Activated CD4-positive, alpha-beta T cell treated with anti-CD3 and anti-CD28 coated beads, Interleukin-2, amount 50 U/mL, for 48 hours (primary cell): ENCODE measurements at regions not wholly inside any gene's neighbourhood (a gene's known extent, or its start where the extent isn't known, plus 50 kb on each side); places are given as distances from the start of the nearest gene placed in this dataset.

Experiments
- DNase-seq, 2 experiments: peaks; one replicate each; pipeline ENCODE4 v3.0.0-alpha.2; 2020

GRCh38 chr5:173808079-173808808, 79.9 kb upstream of the CPEB4 start:
- DNase-seq = no peak

- no peak for DNase-seq
Observed at GRCh38 chr5:173809014-173809413, 79.1 kb upstream of the CPEB4 start.

GRCh38 chr5:173812811-173813550, 75.2 kb upstream of the CPEB4 start:
- no peak for DNase-seq

DNA sequence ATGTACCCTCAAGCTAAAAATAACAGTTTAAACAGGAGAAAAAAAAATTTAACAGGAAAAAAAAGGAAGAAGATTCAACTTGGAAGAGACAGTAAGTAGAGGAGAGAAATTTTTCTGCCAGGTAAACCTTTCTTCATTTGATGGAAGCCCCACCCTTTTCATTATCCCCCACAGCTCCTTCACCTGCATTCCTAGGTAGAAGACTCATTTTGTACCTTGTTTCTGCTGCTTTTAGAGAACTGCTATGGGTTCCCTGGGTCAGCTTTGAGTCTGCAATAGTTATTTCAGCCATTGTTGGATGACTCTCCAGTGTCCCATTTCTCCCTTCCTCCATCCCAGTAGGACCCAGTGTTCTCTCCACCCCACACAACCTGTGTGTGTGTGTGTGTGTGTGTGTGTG, 74.1 kb upstream of the CPEB4 start:
- DNase-seq = no peak

GRCh38 chr5:173815571-173815970, 72.6 kb upstream of the CPEB4 start:
- DNase-seq = no peak

GRCh38 chr5:173816728-173817127, 71.4 kb upstream of the CPEB4 start:
- no peak for DNase-seq

DNA sequence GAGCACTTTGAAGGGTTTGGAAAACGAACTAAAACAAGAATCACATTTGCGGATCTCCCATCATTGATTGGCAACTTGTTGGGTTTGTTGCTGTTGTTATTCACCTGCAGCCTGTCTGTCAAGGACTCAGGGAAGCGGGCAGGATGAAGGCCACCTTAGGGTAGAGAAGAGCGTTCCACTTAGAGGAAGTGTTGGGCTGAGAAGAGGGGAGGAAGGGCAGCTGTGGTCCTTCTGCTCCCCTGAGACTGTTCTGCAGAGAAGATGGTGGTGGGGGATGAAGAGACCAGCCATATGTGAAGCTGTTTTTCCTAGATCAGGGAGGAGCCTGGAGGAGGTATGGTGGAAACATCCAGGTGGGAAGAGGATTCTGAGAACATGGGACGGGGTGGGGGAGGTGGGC, 70.6 kb upstream of the CPEB4 start:
- no peak for DNase-seq

DNA sequence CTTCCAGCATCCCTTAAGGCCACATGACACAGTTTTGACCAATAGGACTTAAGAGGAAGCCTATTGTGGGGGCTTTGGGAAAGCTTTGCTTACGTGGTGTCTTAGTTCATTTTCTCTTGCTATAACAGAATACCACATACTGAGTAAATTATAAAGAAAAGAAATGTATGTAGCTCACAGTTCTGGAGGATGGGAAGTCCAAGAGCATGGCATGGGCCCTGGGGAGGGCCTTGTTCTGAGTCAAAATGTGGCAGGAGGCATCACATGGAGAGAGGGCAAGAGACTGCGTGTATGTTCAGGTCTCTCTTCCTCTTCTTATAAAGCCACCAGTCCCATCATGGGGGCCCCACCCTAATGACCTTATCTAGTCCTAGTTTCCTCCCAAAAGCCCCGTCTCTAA, 68.6 kb upstream of the CPEB4 start:
- DNase-seq = no peak

- no peak for DNase-seq
Observed at GRCh38 chr5:173823274-173823644, 64.9 kb upstream of the CPEB4 start.

DNA sequence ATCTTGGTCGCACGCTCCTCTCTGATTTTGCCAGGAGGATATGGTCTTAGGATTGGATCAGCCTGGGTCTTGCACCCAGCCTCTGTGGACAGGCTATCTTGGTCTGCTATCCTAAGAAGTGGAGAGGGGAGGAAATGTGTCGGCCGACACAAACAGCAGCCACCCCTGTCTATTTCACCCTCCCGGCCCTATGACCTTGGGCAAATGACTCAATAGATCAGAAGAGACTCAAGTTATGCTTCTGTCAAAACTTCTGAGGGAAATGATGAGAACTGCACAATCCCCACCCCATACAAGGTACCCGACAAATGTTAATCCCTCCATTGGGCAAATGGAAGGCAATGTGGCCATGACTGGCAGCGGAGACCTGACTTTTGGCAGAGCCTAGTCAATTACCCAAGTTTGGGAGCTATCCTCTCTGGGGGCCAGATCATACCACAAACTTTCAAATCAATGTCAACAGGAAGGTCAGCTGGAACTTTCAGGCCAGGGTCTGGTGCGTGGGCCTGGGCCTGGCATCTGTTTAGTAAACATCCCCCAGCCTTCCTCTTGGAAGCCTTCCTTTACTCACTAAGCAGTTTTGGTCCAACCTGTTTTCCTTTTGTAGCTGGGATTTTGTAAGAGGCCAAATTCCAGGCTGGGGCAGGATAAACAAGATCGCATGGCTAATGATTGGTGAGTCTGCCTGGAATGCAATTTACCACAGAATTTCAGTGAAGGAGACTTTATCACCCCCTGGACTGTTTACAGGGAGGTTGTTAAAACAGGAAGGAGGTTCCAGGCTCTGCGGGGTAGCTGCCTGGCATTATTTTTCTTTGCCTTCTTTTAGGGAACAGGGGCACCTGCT, 64.2 kb upstream of the CPEB4 start:
- DNase-seq = no peak

DNA sequence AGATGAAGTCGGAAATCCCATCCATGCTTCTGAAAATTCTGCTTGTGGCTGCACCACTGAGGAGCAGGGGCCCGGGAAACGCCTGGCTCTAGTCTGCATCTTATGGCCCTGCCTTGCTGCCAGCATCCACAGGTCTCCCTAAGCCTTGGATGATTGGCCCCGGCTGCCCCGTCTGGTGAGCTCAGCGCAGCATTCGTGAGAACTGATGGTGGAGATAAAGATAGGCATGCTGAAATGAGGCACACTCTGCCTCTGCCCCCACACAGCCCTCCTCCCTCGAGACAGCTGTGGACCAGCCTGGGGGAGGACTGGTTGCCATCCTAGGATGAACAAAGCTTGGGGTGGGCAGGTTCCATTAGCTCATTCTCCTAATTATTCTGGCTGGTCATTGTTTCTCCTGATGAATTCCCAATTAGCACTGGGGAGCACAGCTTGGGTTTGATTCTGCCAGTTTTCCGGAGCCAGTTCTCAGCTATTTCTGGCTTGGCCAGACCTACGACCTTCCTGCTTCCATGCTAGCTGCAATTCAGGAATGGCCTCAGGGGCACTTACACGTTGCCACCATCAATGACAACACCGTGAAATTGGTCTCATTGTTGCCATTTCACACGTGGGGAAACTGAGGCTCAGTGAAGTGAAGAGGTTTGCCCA, 62.8 kb upstream of the CPEB4 start:
- DNase-seq = no peak

DNA sequence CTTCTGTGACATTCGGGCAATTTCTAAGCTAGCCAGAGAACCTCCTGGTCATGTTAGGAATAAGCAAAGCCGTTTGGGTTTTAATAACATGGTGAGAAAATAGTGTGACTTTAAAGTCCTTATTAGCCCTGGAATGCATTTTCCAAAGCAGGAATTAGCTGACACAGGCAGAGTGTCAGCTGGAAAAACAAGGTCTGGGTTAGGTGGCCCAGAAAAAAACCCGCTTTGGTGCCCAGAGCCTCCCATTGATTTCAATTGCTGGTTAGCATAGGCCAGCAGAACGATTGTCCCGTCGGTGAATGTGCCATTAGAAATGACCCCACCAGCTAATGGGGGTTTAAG, 62.1 kb upstream of the CPEB4 start:
- no peak for DNase-seq

GRCh38 chr5:173826428-173827350, 61.5 kb upstream of the CPEB4 start:
- DNase-seq = no peak

- DNase-seq = no peak
Observed at GRCh38 chr5:173828952-173829351, 59.2 kb upstream of the CPEB4 start.

DNA sequence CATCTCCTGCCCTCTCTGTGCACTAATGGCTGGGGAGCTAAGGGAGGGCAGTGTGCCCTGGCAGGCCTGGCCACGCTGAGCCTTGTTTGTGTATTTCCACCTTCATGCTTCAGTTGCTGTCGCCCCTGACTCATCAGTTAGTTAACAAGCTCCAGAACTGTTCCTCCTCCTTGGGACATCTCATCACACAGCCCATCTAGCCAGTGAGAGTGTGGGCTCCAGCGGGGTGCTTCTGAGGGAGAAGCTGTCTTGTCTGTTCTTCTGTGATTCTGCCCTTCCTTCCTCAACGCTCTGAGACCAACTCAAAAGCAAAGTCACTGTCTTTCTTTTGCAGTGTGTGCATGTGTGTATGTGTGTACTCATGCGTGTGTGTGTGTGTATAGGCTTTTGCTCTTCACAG, 58.3 kb upstream of the CPEB4 start:
- DNase-seq = no peak

- DNase-seq = no peak
Observed at GRCh38 chr5:173830421-173830820, 57.7 kb upstream of the CPEB4 start.

DNA sequence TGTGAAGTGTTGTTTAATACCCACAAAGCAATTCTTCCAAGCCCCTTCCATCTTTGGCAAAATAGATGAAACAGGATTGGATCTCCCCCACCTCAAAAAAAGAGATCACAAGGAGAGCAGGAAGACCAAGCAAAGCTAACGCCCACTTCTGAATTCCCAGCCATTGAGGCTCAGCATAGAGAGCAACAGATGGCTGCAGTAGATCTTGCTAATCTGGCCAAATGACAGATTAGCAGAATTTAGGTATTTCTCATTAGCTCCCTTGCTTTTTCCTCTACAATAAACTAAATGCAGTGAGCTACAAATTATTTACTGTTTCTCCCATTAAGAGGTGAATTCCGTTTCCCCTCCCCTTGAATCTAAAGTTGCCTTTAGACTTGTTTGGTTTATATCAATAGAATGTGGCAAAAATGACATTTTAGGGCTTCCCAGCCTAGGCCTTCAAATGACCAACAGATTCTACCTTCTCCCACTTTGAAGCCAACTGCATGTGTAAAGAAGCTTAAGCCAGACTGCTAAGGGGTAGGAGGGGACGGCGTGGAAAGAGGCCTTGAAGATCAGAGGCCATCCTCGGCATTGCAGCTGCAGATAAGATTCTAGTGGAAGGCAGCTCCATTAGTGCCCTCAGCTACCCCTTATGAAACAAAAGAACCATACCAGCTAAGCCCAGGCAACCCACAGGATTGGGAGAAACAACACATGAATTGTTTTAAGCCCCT, 56.8 kb upstream of the CPEB4 start:
- DNase-seq = no peak

DNA sequence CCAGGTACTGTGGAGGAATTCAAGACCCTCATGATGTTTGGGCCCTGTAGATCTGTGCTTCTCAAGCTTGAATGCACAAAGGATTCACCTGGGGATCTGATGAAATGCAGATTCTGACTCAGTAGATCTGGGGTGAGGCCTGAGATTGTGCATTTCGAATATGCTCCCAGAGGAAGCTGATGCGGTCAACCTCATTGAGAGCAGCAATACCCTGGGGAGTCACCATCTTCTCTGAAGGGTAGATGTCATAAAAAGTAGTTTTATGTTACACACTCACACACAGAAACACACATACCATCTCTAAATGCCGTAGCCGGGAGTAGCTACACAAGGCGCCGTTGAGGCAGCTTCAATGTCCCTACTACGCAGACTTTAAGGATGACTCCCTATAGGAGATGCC, 55.8 kb upstream of the CPEB4 start:
- no peak for DNase-seq

GRCh38 chr5:173833196-173833985, 54.8 kb upstream of the CPEB4 start:
- no peak for DNase-seq

DNA sequence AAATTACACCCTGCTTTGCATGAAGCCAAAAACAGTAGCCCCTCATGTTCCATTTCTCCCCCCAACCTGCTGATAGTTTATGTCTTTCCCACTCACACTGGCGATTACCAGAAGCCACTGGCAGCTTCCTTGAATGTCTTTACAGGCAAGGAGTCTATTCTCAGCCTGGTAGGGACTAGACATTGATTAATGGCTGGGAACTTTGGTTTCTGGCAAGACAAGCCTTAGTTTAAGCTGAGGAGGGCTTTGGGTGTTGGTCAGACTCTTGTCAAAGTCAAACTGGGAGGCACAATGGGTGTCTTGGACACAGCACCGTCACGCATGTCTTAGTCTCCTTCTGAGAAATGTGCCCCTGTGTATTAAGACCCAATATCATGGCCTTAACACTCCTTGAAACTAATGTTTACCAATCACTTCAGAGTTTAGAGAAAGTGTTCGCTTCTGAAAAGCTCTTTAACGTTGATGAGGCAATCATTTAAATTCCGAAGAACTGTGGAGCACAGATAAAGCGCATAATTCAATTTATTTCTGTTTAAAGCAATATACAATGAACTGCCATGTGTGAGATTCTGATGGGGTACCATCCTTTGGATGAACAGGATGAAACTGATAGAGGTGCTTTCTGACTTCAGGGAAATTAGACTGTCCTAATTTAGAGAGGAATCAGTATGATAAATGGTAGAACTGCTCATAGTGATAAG, 53.9 kb upstream of the CPEB4 start:
- no peak for DNase-seq
